NCI-H2107 (cell line): ENCODE measurements at regions not wholly inside any gene's neighbourhood (a gene's known extent, or its start where the extent isn't known, plus 50 kb on each side); places are given as distances from the start of the nearest gene placed in this dataset.

Source experiments
- DNase-seq: peaks from one replicate; lab custom pipeline; 2025; lab: John Stamatoyannopoulos, UW

GRCh38 chr2:234596696-234597575 is 100.1 kb upstream of the ARL4C start:
- DNase-seq, result no peak

- no peak for DNase-seq
Observed at GRCh38 chr2:234595829-234596228, 98.9 kb upstream of the ARL4C start.

- DNase-seq, result no peak
Observed at GRCh38 chr2:234594715-234595114, 97.8 kb upstream of the ARL4C start.

GRCh38 chr2:234593636-234594035 is 96.8 kb upstream of the ARL4C start:
- no peak for DNase-seq

- DNase-seq, result no peak
Observed at GRCh38 chr2:234592541-234592940, 95.7 kb upstream of the ARL4C start.

- no peak for DNase-seq
Observed at GRCh38 chr2:234590076-234590475, 93.2 kb upstream of the ARL4C start.

GRCh38 chr2:234588054-234588430 is 91.2 kb upstream of the ARL4C start:
- DNase-seq, result peak; percentile 11

GRCh38 chr2:234587341-234588053 is 90.6 kb upstream of the ARL4C start:
- peak; percentile 19 for DNase-seq

GRCh38 chr2:234583331-234583730 is 86.5 kb upstream of the ARL4C start:
- DNase-seq, result no peak

- DNase-seq, result no peak
Observed at GRCh38 chr2:234580686-234581085, 83.8 kb upstream of the ARL4C start.

GRCh38 chr2:234579231-234579962 is 82.5 kb upstream of the ARL4C start:
- no peak for DNase-seq

- DNase-seq, result no peak
Observed at GRCh38 chr2:234578389-234578788, 81.5 kb upstream of the ARL4C start.

GRCh38 chr2:234577191-234577590 is 80.3 kb upstream of the ARL4C start:
- DNase-seq, result no peak

GRCh38 chr2:234571620-234572407 is 74.9 kb upstream of the ARL4C start:
- no peak for DNase-seq

- DNase-seq, result no peak
Observed at GRCh38 chr2:234570476-234570875, 73.6 kb upstream of the ARL4C start.

- DNase-seq, result no peak
Observed at GRCh38 chr2:234569776-234570430, 73.0 kb upstream of the ARL4C start.

GRCh38 chr2:234566622-234567021 is 69.7 kb upstream of the ARL4C start:
- DNase-seq, result no peak

- no peak for DNase-seq
Observed at GRCh38 chr2:234565842-234566619, 69.2 kb upstream of the ARL4C start.

- DNase-seq, result no peak
Observed at GRCh38 chr2:234565201-234565600, 68.3 kb upstream of the ARL4C start.

GRCh38 chr2:234564699-234565098 is 67.8 kb upstream of the ARL4C start:
- peak; percentile 43 for DNase-seq

GRCh38 chr2:234559609-234560008 is 62.7 kb upstream of the ARL4C start:
- no peak for DNase-seq
